NCI-H526 treated with DMSO at 0.1 percent for 48 hours (cell line): ENCODE measurements at regions not wholly inside any gene's neighbourhood (a gene's known extent, or its start where the extent isn't known, plus 50 kb on each side); places are given as distances from the start of the nearest gene placed in this dataset.
A peak's percentile ranks its signal among the peaks of the same experiment; 100 is the strongest.

Experiments used
- DNase-seq: peaks from one replicate; lab custom pipeline; 2025; lab: John Stamatoyannopoulos, UW

DNA sequence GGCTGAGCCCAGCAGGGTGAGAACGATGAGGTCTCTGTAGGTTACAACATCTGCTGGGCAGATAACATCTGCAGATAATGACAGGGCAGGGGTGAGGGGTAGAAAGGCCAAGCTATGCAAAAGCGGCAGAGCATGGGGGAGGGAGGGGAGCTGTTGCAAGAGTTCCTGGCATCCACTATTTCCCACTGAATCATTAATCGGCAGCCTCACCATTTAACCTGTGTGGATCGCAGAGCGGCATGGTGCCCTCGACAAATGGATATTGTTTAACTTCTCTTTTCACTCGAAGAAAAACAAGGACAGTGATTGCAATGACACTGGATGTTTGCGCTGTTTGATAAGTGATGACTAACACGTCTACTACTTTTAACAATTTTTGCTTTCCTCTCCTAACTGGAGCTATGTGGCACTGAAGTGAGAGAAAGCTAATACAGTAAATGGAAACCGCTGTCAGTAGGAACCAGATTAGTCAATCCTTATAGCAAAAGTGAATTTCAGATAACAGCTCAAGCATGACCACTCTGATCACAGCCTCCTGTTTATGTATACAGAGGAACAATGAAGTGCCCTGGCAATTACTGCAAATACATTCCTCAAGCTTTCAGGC lies 381.5 kb downstream of the TFAP2A start:
- DNase-seq, result no peak

DNA sequence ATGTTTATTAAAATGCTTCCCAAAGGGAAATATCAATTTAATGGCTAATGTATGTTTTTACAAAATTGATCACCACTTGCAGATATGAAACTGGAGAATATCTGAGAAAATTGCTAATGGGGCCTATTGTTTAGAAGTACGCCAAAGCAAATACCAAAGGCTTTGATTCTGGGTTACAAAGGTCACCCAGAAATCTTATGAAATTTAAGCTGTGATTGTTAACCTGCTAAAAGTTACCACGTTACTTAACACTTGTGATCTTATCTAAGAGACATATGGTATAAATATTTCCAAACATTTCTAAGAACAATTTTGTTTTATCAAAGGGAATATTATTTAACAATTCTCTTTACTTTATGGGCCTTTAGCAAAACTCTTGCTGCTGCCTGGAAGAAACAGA lies 383.3 kb downstream of the TFAP2A start:
- DNase-seq, result no peak

DNA sequence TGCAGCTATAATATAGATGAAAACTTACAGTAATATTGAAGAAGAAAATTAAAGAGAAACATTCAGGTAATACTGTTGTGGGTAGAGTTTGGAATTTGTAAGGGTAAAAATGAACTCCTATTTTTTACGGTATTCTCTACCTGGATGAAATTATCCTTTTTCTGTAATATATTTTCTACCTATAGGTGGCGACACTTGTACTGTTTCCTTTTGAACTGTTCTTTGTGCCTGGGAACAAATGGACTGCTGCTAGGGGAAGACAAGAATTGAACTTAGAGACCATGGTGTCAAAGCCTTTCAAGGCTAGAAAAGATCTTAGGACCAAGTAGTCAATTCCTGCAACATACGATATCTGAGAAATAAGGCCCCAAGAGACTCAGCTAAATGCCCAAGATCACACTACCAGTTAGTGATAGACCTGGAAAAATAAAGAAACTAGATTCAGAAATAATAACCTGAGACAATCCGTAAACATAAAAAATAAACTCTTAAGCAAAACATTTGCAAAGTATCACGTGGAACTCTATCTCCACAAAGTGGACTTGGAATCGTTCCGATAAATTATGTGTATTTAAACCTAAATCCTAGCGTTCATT lies 383.8 kb downstream of the TFAP2A start:
- peak; percentile 8 for DNase-seq

DNA sequence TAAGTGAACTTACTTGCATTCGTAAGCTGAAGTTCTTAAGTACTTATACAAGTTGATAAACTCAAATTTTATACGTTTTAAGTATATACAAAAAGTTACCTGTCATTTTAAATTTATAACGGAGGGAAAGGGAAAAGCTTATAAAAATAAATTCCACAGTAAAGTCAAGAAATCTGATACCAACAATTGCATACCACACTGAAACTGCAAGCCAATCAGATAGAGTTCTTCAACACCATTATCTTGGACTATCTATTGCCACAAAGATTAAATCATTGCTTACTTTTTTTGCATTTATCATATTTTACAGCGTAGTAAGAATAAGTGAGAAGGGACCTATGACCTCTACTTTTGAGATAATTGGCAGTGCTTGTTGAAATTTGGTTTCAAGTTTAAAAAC lies 386.7 kb downstream of the TFAP2A start:
- DNase-seq, result no peak

DNA sequence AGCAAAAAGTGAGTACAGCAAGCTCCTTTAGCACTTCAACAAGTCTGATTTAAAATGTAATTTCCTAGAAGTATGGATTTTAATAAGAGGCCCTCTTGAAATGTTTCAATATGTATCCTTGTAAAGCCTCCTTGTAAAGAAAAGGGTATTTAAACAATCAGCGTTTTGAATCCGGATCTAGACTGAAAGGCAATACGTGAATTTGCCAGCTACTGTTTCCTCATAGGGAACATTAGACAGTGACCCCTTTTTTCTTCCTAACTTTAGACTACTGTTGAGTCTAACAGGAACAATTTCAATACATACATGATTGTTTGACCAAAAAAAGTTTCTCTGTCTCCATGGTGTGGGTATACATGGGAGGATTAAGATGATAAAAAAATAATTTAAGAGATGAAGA lies 395.0 kb downstream of the TFAP2A start:
- DNase-seq, result no peak

DNA sequence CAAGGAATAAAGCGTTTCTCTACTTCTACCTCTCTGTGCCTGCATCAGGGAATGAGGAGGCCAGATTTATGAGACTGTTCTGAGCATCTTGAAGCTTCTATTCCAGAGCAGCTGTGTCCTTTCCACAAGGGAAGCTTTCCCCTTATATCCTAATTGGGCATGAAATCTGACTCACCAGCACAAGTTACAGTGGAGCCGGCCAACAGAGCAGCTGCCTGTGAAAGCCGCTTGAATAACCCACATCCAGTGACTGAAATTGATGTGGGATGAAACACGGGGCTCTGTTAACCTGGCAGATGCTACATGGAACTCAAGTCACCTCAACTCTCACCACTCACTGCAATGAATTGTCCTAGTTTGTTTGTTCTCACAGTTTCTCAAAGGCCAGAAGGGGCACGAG lies 400.3 kb downstream of the TFAP2A start:
- DNase-seq, result no peak

DNA sequence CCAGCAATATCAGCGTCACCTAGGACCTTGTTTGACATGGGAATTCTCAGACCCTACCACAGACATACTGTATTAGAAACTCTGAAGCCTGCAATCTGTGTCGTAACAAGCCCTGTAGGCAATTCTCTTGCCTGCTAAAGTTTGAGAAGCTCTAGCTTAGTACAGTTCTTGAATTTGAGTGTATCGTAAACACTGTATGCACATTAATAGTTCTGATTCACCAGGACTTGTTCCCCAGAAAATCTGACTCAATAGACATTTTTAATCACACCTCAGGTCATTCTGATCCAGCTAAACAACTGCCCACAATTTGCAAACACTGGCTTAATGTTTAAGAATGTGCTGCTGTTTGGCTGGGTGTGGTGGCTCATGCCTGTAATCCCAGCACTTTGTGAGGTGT lies 414.3 kb downstream of the TFAP2A start:
- no peak for DNase-seq

DNA sequence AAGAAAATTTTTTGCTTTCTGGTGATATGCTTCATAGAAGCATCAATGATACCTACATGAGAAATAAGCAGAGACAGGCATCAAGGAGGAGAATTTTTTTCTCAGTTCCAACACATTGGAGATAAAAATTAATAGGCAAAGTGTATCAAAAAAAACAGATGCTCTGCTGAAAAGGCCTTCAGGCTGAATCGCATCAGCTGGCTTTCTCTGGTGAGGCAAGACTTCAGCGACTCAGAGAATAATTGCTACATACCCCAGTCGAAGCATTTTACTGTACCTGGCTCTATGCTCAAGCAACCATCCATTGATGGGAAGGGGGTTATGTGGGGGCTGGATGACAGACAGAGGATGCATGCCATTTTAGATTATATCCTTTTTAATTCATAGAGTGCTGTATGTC lies 415.1 kb downstream of the TFAP2A start:
- no peak for DNase-seq

DNA sequence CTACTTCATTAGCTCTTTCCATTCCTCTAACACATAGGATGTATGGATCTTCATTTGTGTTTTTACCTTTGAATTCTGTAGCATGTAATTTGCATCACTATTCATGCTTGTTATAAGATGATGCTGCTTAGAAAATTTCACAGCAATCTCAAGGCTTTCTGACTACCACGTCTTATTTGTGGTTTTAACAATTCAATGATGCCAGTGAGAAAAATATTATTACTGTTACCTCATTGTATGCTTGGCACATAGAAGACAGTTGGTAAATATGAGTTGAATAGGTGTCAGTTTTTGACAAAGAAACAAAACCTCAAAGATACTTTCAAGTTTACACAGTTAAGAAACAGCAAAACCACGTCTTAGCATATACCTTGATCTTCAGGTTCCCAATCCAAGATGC lies 428.6 kb downstream of the TFAP2A start:
- no peak for DNase-seq

DNA sequence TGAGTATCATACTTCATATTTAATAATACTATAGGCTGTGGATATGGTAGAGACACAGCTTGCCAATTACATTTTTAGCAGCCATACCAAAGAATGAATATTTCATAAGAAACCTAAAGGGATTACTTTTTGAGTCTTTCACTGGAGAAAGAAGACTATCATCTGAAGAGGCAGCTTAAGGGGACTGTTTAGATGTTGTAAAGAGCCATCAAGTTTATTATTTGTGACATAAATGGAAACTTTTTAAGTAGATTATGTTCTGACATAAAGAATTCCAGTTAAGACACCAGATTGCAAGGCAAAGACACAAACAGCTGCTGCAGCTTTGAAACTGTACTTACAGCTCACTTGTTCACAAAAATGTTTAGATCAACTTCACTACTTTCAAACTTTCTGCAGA lies 429.4 kb downstream of the TFAP2A start:
- DNase-seq, result no peak

DNA sequence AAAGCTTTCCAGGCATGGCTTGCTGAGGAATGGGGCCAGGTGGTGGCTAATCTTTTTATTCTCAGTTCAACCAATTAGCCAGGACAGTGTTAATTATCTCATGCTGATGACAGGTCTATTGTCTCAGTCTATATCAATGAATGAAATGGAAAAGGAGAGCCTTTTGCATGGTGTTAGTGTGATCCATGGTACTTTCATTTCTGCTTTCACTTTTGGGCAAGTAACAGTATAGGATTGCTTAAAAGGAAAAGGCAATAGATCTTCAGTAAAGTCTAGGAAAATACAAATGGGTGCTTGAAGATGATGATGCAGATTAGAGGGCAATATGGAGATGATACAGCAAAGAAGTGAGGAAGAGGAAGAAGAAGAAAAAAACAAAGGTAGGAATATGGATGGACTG lies 430.3 kb downstream of the TFAP2A start:
- no peak for DNase-seq

DNA sequence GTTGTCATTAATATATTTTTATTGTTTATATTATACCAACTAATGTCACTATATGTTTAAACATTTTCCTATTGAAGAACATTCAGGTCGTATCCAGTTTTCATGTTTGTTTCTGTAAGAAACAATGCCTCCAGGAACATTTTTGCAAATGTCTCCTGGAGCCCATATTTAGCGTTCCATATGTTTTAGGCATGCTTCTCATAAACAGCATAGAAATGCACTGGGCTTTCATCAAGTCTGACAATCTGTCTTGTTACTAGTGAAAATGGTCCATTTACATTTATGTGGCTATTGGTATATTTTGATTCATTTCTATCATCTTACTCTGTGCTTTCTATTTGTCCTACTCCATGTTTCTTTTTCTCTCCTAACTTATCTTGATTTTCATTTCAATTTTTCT lies 431.7 kb downstream of the TFAP2A start:
- no peak for DNase-seq

DNA sequence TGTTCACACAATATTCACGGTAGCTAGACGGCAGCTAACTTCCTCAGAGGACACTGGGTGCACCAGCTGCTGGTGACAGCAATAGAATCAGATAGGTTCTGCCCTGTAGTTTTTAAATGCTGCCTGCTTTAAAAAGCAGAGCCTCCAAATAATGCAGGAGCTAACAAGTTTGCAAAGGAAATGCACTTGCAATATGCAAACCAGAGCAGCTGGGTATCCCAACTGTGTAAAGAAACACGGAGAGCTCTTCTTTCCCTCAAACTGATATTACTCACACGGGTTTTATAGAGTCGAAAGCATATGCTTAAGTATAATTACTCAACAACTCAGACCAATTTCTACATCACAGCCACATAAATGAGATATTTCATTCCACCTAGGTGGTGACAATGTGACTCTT lies 432.7 kb downstream of the TFAP2A start:
- no peak for DNase-seq

DNA sequence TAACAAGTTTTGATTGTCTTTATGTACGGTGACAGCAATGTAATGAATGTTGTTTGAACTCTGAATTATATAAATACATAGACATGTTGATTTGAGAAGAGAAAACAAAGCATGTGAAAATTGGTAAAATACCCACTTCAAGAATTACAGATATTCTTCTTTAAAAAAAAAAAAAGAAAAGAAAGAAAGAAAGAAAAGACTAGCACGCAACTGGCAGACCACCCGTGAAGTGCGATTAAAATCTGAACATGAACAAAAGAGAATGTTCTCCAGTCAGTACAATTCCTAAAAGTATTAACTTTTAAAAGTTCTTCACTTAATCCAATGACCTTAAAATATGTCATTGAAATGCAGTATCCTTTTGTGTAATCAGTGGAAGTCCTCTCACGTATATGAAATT lies 434.9 kb downstream of the TFAP2A start:
- DNase-seq, result no peak

DNA sequence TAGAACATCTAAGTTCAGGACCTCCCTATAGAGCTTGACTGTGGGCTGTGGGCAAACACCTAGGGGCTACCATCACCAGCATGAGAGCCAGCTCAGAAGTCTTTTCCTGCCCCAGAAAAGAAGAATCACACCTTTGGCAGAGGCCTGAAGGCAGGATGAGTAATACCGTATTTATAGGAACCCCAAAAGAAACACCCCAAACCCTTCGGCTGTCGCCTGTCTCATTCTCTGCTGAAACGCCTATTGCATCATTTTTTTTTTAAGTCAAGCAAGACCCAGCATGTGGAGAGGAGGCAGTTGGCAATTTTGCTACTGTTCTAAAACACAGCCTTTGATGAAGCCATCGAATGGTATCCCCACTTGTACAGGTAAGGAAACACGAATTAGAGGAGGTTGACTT lies 436.4 kb downstream of the TFAP2A start:
- no peak for DNase-seq

DNA sequence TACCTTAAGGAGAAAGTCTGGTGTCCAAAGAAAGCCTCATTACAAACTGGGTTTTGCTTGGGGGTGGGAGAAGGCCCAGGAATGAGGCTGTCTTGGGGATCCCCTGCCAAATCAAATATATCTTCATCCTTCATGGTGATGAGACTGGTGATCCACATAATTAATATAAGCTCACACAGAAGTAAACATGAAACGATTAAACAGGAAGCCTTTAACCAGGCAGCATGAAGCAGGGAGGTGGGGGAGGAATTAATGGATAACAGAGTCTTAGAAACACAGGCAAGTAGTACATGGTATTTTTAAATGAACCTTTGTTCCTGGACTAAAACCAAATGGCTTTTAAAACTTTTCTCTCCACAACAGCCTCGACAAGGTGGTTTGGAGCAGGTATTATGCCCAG lies 437.5 kb downstream of the TFAP2A start:
- DNase-seq, result no peak

DNA sequence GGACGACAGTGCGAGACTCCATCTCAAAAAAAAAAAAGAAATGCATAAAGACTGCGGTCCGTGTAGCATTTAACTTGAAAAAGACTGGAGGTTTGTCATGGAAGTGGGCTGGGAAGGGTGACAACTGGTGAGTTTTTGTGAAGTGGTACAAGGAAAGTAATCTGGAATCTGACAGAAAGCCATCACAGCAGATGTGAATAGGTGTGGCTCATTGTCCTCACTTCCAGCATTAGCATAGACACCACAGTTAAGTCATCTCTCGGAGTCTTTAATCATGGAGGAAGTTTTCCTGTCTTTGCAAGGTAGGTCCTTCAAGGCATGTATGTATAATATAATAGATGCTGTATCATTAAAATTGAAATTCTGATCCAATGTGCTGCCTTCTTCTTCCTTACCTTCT lies 453.2 kb downstream of the TFAP2A start:
- DNase-seq, result no peak

DNA sequence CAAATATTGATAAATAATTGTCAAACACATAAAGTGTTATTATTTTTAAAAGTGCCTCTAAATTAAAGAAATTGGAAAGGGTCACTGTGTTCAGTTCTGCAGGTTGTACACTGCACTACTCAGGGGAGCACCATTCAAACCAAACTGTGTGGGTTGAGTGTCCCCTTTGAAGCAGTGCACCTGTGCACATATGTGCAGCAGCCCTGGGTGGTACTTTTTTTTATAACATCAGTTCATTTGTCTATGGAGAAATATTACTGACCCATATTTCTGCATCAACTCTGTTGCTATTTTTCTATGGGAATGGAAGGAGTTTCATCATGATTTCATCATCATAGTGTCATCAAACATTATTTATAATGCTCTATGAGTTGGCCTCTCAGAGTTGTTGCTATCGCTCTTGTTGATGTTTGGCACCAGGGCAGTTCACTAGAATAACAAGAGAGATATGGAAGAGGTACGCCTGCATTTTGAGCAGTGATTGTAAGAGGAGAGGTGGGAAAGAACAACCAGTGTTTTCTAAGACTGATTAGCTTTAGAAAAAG lies 457.6 kb downstream of the TFAP2A start:
- no peak for DNase-seq

DNA sequence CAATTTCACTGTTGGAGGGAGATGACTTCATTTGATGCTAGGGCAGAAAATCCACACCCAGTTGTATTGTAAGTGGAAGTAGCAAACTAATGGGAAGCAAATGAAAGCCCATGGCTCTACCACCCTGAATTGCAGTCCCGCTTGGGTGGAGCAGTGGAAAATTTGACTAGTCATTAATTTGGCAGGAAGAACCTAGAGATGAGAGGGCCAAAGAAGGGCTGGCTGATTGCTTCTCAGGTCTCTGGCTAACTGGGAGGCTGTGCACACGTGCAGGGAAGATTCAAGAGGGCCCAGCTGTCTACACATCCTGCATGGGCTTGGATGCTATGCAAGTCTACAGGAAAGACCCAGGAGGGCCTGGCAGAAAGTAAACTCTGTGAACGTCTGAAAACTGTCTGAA lies 466.2 kb downstream of the TFAP2A start:
- no peak for DNase-seq

DNA sequence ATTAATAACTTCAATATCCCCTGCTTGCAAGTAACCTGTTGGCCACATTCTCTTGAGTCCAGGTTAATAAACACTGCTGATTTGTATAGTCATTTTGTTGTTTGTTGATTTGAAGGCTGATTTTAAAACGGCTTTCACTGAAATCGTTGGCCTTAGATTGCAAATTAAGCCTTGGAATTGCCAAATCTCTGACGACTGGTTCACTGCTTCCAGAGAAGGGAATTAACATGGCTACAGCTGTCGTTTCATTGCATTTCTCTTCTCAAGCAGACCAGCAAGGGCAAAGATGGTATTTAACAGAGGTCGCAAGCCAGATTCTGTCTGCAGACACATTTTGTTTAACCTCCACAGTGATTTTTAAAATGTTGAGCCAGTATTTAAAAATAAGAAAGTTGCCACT lies 470.9 kb downstream of the TFAP2A start:
- no peak for DNase-seq

DNA sequence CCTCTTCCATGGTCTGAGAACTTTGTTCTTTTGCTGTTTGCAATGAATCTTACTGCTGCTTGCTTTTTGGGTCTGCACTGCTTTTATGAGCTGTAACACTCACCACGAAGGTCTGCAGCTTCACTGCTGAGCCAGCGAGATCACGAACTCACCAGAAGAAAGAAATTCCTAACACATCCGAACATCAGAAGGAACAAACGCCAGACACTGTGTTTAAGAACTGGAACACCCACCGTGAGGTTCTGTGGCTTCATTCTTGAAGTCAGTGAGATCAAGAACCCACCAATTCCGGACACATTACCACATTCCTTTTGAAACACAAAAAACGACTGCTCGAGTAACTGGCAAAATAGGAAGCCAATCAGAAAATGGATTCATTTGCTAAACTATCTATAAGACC lies 471.8 kb downstream of the TFAP2A start:
- DNase-seq, result no peak

DNA sequence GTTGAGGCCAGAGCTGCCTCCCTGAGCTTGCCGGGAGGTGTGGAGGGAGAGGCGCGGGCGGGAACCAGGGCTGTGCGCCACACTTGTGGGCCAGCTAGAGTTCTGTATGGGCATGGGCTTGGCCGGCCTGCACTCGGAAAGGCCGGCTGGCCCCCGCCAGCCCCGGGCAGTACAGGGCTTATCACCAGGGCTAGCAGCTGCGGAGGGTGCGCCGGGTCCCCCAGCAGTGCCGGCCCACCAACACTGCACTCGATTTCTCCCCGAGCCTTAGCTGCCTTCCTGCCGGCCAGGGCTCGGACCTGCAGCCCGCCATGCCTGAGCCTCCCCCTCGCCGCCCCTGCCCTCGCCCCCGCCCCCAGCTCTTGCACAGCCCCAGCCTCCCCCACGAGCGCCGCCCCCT lies 472.7 kb downstream of the TFAP2A start:
- no peak for DNase-seq

DNA sequence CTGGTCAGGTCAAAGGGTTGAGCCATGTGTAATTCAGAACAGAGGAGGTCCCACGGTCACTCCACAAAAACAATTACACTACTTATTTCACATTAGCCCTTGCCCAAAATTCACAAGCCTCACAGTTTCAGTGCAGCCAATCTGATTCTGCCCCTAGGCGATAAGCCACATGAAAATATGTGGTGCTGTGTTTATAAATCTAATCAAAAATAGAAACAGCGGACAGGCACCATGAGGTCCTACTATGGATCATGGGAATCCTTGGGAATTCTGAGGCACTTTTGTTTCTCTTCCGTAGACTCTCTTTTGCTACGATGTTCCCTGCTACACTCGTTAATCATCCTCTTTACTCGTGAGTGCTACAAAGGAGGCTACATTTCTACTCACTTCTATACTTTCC lies 476.1 kb downstream of the TFAP2A start:
- DNase-seq, result no peak

DNA sequence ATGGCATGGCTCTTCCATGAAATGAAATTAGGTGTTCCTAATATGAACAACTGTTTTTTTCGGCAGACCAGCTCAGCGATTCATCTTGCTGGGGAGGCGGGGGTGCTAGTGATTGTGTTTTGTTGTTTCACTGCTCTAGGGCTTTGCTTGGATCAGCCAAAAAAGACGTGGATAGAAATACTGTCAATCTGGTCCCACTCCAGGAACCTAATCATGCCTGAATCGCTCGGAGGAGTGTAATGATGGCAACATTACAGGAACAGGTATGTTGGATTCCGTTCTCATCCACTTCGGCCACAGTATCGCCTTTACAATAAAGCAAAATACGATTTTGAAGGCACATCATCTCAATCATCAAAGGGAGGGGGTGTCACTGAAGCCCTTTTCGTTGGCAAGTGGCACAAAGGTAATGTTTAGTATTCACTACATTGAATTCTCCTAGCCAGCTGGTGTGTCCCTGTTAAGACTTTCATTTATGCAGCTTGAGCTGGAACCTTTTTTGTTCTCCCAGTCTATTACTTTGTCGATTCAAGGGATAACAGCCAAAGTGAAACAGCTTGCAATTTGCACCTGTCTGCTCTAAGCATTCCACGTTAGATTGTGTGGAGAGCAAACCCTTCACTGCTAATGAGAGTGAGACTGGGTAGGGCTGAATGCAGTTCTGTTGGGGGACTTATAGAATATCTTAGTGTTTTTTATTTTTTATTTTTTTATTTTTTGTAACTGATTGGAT lies 477.7 kb downstream of the TFAP2A start:
- DNase-seq, result no peak
